Posterior vena cava (tissue), 2 donors: ENCODE measurements at regions not wholly inside any gene's neighbourhood (a gene's known extent, or its start where the extent isn't known, plus 50 kb on each side); places are given as distances from the start of the nearest gene placed in this dataset.
"Not testable (repeated sequence)": the region's sequence is repeated elsewhere in the genome, so short reads cannot be mapped to it uniquely, and the experiment has no call there.

Experiments
- DNase-seq: peaks from one replicate; pipeline ENCODE4 v3.0.0-alpha.2; 2020; ENCODE audit warnings: low spot score
- intact Hi-C, 2 donors: fragments of 100-400 bp; cut with DNase I; formaldehyde crosslinking; loops; one replicate each; pipeline versions ENCODE4 v1.14.1 to v1.14.2; 2022 to 2023
- donor health status: DM: yes; HTN: yes; CAD: no.
- donor health status: DM: yes; HTN: yes; CAD: no.

DNA sequence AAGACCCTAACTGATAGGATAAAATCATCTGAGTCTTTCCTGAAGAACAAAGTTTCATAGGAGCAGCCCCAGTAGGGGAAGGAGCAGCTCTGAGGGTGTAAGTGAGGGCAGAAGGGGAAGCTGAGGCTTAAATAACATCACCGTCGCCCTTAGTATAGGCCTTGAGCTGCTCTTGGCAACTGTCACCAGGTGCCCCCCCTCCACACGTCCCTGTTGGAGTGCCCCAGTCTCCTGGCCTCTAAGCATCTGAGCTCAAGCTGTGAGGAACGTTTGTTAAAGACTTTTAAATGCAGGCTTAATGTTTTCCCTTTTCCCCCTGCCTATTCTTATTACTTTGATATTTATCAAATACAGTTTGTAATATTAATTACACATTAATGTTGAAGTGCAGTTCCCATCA is 170.6 kb downstream of the ZIC5 start:
- DNase-seq = no peak
- intact Hi-C loops = no loop called here

DNA sequence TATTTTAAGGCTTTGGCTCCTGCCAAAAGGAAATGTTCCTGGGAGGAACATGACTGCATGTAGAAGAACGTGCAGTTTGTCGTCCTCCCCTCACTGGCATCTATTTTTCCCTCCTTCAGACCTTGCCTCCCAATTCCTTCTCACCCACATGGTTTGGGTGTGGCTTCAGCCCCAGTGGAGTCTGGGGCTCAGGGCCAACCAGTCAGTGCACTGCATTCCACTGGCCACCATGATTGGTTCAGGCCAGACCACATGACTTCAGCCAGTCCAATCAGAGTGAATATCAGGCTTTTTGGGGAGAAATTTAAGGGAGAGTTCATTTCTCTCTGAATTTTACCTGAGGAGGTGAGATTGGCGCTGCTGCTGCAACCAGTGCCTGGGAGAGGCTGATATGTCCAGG is 171.6 kb downstream of the ZIC5 start:
- intact Hi-C loops = no loop called here
- no peak for DNase-seq

DNA sequence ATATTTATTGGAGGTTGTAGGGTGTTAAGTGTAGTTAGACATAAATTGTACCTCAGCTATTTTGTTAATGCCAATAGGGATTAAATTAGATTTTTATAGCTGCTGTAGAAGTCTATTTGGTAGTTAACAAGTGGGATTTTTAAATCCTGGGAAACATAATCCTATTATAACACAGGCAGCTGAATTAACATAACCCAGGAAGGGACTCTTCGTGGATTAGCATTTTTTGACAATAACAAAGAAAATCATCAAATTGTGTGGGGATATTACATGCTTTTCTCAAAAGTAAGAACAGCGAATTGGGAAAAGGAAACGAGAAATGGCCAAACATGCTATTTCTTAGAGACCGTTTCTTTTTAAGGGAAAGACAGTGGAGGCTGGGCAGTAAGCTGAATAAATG is 172.8 kb downstream of the ZIC5 start:
- intact Hi-C loops = no loop called here
- no peak for DNase-seq

DNA sequence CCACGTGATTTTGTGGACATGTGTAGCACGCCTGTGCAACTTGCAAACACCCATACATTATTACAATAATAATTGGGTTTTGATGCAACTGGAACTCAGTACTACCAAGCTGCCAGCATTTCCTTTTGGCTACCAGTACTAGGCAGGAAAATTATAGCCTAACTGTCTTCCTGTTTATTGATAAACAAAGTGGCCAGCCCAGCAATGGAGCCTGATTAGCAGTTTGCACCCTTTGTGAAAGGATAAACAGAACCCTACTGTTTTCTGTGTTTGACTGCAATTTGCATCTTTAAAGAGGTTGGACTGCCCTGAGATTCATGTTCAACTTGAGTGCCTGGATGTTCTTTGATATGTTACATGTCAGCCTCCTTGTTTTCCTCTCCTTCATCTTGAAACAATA is 173.9 kb downstream of the ZIC5 start:
- intact Hi-C loops = no loop called here
- DNase-seq = no peak

DNA sequence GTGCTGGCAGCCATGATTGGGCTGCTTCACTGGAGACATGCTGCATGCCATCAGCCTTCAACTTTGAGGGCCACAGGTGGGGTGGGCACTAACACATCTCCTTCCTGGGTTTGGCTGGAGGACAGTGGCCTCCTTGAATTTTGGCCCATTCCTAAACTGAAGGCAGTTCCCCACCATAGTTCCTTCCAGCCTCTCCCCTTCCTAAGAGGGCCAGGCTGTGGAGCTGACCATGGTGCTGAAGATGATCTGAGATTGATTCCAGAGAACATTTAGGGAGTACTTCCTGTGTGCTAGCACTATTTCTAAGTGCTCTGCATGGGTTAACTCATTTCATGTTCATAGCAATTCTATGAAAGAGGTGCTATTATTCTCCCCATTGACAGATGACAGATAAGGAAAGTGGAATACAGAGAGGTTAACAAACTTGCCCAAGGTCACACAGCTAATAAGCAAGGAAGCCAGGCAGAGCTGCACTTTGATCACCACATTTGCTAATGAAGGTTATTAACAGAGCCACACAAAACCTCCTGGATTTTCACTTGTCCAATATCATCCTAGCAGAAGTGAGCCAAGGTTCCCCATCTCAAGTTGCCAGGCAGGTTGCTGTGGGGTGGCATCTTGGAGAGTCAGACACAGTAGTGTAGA is 175.3 kb downstream of the ZIC5 start:
- intact Hi-C loops = no loop called here
- no peak for DNase-seq

DNA sequence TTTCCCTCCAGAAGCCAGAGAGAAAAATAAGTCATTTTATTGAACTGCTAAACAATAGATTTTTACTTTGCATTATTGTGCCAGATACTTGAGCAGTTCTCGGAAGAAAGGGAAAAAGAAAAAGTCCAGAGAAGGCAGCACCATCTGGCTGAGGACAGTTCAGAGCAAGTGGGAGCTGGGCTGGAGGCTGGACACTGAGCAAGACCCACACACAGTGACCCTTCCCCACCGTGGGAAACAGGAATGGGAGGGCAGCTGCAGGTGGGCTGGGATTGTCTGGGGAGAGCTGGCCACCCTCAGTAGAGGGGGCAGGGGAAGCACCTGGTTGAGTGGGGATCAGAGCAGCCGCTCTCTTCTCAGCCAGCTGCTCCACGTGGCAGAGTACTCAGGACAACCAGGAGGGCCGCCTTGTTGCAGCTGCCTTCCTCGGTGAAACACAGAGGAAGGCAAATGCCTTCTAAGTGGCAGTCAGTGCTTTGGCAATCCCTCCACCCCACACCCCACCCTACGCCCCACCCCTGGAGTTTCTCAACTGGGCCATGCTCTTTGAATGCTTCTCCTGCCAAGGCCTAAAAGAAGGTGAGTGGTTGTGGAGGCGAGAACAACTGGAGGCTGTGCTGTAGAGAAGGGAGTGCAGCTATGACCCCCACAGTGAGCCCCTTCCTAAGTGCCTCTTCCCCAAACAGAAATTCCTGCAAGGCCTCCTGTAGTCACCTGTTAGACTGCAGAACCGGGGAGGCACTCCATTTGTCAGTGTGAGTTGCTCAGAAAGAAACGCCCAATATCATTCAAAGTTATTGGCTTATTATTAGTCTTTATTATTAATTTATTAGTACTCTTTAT is 179.3 kb downstream of the ZIC5 start:
- no peak for DNase-seq
- intact Hi-C loops = no loop called here

DNA sequence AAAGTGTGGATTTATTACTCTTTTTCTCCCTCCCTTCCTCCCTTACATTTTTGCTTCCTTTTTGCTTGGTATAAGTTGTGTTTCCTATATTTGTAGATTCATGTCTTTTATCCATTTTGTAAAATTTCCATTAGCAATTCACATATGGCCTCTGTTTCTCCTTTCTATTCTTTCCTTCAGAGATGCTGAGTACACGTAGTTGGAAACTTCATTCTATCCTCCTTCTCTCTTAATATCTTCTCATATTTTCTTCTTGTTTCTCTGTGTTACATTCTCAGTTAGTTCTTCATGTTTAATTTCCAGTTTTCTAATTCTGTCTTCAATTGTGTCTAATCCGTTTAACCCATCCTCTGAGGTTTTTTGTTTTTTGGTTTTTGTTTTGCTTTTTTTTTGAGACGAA is 188.9 kb downstream of the ZIC5 start:
- intact Hi-C loops = no loop called here
- no peak for DNase-seq

DNA sequence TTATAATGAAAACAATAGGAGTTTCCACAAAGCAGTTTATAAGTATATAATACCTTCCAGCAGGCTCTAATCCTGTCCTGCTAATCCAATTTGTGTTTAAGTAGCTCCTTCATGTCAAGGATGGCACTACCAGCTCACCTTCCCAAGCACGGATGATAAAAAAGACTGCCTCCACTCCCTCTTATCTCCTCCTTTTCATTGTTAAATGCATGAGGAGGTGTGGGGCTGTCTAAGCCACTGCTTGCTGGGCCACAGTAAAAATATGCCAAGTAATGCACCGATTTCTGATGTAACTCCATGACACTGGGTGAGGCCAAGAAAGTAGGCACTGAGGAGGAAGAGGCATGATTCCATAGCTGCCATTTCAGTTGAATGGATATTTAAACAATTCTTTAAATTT is 193.1 kb downstream of the ZIC5 start:
- intact Hi-C loops = no loop called here
- no peak for DNase-seq

DNA sequence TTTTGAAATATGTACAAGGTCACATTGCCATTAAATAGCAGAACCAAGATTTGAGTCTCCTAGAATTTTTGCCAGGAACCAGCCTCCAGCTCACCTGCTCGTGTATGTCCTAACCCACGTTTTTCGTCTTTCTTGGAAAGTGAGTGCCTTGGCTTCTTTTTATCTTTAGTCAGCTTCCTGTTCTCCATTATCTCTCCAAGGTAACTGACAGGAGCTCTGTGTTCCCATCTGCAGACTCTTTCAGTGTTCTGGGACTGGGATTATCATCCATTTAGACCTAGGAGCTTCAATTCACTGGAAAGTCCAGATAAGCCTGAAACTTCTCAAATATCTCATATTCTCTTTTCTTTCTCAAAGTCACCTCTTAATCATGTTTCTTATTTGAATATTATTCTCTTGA is 193.7 kb downstream of the ZIC5 start:
- no peak for DNase-seq
- intact Hi-C loops = no loop called here

DNA sequence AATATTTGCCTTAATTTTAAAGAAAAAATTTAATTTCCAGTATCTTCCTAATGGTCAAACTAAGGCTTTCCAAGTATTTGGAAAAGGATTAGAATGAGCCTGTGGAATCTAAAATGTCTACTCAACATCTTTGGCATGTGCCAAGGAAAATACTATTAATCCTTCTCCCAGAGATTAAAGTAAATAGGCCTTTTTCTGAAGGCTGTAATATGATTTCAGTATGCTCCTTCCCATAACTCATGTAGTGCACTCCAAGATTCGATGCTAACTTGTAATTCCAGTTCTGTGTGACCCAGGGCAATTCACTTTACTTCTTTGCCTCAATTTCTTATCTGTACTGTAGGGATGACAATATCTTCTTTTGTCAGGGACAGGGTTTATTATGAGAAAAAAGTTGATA is 196.9 kb downstream of the ZIC5 start:
- intact Hi-C loops = loop anchor here in 1 of 2 donors (1.0 kb wide), 1 partner anchor 20 kb away; no protein-coding TSS in a partner anchor
- DNase-seq = no peak

DNA sequence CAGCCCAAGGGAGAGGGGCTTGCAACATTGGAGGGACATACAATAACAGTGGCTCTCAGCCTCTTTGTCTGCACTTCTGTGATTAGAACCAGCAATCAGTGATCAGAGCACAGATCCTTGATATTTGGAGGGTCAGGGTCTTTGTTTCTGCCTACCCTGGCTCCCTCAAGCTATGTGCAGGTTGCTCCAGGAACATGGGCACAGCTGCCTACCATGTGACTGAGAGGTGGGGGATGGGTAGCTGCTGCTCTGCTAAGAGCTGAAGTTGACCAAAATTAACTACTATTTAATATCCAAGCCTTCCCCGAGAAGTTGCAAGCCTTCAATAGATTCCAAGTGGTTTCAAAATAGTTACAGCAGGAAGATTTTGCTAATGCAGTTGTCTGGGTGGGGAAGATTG is 202.6 kb downstream of the ZIC5 start:
- DNase-seq = no peak
- intact Hi-C loops = no loop called here

DNA sequence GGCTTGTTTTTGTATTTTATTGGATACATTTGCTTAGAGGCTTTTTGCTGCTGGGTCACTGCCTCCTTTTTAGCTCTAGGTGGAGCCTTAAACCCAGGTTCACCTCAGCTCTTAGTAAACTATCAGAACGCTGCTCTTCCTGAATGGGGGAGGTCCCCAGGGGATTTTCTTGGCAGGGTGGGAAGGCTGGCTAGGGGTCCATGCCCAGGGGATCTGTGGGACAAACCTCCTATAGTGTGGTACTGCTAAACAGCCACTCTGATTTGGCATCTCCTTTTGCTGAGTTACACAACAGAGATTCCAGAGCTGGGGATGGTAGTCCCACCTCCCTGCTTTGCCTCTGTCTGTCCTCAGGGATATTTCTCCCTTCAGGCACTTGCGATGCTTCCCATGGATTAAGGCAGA is 204.9 kb downstream of the ZIC5 start:
- intact Hi-C loops = no loop called here
- DNase-seq = no peak

DNA sequence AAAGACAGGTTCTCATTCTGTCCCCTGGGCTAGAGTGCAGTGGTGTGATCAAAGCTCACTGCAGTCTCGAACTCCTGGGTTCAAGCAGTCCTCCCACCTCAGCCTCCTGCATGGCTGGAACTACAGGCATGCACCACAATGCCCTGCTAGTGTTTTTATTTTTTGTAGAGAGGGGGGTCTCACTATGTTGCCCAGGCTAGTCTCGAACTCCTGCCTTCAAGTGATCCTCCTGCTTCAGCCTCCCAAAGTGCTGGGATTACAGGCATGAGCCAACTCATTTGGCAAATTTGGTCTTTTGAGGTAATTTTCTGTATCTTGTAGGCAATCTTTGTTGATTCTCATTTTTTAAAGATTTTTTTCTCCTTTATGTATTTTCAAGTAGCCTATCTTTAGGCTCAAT is 205.7 kb downstream of the ZIC5 start:
- intact Hi-C loops = no loop called here
- DNase-seq = no peak

DNA sequence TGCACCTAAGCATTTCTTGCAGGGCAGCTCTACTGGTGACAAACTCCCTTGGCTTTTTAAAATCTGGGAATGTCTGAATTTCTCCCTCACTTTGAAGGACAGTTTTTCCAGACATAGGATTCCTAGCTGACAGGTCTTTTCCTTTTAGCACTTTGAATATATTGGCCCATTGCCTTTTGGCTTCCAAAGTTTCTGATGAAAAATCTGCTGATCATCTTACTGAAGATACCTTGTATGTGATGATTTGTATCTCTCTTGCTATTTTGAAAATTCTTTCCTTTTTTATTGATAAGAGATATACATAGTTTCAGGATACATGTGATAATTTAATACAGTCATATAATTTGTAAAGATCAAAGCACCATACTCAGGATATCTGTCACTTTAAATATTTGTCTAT is 211.1 kb downstream of the ZIC5 start:
- intact Hi-C loops = no loop called here
- no peak for DNase-seq

DNA sequence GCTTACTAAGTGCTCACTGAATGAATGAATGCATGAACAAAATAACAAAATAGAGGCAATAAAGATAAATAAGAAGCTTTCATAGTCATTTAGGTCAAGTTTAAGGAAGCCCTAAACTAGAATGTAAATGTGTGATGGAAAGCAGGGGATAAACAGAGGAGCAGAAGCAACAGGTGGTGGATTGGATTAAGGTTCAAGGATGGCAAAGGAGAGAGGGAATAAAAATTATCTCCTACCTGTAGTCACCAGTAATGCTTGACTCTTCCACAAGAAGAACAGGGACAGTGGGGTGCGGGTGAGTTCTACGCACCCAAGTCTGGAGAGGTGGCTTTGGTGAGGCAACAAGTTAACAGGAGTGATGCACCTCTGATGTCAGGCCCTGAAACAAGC is 212.4 kb downstream of the ZIC5 start:
- DNase-seq = no peak
- intact Hi-C loops = no loop called here

DNA sequence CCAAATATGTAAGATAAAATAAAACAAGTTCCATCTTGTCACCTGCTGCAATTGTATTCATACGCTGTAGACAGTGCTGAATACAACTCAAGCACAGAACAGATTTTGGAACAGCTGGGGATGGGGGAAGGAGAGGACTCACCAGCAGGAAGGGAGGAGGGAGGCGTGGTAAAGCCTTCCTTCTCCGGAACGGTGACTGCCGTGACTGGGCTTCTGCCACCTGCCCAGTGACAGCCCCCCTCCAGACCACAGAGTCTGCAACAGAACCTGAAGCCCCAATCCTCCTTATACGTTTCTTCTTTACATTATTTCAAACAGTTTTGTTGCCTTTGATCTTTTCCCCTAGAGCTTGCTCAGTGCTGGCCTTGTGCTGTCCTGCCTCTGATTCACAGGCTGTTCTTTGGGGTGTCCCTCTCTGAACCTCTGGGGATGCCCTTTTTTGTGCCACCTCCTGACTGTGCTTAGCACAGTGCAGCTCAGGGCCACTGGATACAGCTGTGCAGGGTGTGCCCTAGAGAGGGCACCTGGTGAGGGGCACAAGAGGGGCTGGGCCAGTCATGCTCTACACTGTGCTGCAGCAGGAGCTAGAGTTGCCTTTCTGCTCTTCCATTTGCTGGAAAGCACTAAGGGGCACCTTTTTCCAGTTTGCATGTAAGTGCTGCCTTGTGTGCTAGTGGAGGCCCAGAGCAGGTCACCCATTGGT is 213.0 kb downstream of the ZIC5 start:
- intact Hi-C loops = no loop called here

DNA sequence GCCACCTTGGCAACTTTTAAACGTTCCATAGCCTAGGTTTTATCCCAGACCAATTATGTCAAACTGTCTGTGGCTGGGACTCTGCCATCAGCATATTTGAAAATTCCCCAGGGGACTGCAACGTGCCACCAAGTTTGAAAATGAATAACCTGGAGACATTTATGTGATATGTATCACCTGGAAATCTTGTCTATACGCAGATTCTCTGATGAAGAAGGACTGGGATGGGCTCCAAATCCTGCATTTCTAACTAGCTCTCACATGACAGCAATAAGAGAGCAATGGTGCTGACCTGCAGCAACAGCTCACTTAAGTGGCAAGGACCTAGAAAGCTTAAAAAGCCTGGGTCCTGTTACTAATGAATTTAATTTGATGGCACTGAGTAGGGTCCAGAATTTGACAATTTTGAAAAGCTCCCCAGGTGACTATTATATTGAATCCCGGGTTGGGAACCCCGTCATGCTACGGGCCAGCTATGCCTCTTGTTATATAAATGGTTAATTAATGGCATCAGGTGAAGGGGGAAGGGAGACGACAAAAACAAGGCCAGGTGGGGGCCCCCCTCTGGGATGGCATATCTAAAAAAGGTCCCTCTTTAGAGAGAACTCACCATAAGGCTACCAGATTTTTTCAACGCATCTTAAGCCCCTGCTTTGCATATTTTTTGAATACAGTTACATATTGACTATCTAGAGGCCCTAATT is 213.7 kb downstream of the ZIC5 start:
- intact Hi-C loops = no loop called here
- DNase-seq = no peak

More for the DNA sequence above, 213.0 kb downstream of the ZIC5 start:
- no peak for DNase-seq

DNA sequence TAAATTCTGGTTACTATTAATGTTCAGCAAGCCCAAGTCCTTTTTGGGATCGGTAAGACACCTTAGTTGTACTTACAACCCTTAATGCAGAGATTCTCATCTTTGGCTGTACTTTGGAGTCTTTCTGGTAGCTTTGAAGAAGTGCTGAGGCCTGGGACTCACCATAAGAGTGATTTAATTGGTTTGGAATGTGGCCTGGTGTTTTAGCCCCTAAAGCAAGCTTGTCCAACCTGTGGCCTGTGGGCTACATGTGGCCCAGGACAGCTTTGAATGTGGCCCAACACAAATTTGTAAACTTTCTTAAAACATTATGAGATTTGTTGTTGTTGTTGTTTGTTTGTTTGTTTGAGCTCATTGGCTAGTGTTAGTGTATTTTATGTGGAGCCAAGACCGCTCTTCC is 215.3 kb downstream of the ZIC5 start:
- intact Hi-C loops = no loop called here
- no peak for DNase-seq

DNA sequence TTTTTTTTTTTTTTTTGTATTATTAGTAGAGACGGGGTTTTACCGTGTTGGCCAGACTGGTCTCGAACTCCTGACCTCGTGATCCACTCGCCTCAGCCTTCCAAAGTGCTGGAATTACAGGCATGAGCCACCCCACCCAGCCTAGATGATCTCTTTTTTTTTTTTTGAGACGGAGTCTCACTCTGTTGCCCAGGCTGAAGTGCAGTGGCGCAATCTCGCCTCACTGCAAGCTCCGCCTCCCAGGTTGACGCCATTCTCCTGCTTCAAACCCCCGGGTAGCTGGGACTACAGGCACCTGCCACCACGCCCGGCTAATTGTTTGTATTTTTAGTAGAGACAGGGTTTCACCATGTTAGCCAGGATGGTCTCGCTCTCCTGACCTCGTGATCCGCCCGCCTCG is 216.8 kb downstream of the ZIC5 start:
- intact Hi-C loops = loop anchor here in 1 of 2 donors (1.0 kb wide), 1 partner anchor 20 kb away; no protein-coding TSS in a partner anchor
- DNase-seq = not testable (repeated sequence)

DNA sequence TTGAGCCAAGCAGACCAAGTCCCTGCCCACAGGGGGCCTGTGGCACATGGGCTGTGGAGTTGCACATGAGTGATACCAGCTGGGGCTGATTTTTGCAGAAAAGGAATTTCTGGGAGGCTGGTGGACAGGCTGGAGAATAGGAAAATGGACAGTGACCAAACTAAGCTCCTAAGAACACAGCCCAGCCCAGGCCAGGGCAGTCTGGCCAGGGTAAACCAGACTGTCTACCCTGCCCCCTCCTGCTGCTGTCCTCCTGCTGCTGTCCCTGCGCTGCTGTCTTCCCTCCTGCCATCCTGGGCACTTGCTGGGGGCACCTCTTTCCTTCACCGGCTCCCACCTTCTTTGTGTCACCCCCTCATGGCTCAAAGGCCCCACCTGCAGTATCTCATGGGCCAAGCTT is 219.2 kb downstream of the ZIC5 start:
- DNase-seq = no peak
- intact Hi-C loops = no loop called here
